ENCODE measurements at regions not wholly inside any gene's neighbourhood (a gene's known extent, or its start where the extent isn't known, plus 50 kb on each side); places are given as distances from the start of the nearest gene placed in this dataset.

DNA sequence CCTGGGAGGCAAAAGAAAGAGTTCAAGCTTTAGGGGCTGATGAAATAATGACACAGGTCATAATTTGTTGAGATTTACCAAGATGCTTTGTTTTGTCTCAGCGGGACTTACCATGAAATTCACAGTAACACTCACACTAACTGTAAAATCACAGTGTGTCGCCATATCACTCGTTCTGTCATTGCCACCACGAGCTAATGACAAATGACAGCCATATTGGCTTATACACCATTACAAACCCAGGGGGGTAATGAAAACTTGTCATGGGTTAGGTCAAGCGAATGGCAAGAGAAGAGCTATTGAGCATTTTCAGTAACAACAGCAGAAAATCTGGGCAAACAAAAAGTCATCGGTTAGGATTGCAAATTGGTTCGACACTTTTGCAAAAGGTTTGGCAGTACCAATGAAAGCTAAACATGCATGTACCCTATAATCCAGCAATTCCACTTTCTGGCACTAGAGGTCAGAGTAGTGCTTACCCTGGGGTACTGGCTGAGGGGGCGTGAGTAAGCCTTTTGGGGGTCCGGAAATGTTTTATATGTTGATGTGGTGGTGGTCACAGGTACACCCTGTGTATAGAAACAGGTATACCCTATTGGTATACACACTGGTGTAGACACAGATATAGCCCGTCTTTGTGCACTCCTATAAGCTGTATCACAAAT is 83.9 kb upstream of the RAI2 start:
- TF ChIP-seq ZNF792 (CRISPR knock-in tag; IDR thresholded peaks at IDR 0.05) = no peak
- TF ChIP-seq, protein P1, sequence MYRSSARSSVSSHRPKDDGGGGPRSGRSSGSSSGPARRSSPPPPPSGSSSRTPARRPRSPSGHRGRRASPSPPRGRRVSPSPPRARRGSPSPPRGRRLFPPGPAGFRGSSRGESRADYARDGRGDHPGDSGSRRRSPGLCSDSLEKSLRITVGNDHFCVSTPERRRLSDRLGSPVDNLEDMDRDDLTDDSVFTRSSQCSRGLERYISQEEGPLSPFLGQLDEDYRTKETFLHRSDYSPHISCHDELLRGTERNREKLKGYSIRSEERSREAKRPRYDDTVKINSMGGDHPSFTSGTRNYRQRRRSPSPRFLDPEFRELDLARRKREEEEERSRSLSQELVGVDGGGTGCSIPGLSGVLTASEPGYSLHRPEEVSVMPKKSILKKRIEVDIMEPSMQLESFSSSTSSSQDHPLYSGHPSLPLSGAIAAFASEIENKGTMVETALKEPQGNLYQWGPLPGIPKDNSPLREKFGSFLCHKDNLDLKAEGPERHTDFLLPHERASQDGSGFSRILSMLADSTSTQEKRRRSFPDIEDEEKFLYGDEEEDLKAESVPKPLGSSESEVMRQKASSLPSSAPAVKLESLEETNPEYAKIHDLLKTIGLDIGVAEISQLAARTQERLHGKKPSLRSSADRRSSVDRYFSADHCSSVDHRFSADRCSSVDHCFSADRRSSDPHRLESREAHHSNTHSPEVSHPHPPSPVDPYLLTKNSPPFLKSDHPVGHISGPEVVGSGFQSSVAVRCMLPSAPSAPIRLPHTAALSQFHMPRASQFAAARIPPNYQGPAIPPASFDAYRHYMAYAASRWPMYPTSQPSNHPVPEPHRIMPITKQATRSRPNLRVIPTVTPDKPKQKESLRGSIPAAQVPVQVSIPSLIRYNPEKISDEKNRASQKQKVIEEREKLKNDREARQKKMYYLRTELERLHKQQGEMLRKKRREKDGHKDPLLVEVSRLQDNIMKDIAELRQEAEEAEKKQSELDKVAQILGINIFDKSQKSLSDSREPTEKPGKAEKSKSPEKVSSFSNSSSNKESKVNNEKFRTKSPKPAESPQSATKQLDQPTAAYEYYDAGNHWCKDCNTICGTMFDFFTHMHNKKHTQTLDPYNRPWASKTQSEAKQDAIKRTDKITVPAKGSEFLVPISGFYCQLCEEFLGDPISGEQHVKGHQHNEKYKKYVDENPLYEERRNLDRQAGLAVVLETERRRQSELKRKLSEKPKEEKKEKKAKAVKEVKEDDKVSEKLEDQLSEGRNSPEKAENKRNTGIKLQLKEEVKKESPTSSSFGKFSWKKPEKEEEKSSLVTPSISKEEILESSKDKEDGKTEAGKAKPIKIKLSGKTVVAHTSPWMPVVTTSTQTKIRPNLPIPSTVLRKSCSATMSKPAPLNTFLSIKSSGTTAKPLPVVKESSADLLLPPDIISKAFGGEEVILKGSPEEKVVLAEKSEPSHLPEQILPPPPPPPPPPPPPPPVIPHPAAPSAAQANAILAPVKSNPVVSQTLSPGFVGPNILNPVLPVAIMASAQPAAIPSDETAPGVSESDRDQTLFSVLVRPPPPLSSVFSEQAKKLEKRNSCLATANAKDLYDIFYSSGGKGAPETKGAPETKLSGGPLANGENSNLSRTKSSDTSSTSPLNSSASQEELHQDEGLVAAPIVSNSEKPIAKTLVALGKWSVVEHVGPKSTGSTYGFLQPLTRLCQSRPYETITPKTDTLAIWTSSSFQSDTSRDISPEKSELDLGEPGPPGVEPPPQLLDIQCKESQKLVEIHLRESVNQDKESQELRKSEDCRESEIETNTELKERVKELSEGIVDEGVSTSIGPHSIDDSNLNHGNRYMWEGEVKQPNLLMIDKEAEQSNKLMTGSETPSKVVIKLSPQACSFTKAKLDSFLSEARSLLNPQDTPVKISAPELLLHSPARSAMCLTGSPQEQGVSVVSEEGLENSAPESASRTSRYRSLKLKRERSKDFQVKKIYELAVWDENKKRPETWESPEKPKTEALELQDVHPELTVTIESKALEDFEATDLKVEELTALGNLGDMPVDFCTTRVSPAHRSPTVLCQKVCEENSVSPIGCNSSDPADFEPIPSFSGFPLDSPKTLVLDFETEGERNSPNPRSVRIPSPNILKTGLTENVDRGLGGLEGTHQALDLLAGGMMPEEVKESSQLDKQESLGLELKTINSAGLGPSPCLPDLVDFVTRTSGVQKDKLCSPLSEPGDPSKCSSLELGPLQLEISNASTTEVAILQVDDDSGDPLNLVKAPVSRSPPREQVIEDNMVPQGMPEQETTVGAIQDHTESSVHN (CRISPR knock-in tag; IDR thresholded peaks at IDR 0.05) = no peak
- no peak for TF ChIP-seq CC2D1A (CRISPR knock-in tag; IDR thresholded peaks at IDR 0.05)
- TF ChIP-seq NAIF1 (CRISPR knock-in tag; IDR thresholded peaks at IDR 0.05; ENCODE audit: borderline replicate concordance) = no peak
- TF ChIP-seq, protein P2, sequence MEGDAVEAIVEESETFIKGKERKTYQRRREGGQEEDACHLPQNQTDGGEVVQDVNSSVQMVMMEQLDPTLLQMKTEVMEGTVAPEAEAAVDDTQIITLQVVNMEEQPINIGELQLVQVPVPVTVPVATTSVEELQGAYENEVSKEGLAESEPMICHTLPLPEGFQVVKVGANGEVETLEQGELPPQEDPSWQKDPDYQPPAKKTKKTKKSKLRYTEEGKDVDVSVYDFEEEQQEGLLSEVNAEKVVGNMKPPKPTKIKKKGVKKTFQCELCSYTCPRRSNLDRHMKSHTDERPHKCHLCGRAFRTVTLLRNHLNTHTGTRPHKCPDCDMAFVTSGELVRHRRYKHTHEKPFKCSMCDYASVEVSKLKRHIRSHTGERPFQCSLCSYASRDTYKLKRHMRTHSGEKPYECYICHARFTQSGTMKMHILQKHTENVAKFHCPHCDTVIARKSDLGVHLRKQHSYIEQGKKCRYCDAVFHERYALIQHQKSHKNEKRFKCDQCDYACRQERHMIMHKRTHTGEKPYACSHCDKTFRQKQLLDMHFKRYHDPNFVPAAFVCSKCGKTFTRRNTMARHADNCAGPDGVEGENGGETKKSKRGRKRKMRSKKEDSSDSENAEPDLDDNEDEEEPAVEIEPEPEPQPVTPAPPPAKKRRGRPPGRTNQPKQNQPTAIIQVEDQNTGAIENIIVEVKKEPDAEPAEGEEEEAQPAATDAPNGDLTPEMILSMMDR (CRISPR knock-in tag; IDR thresholded peaks at IDR 0.05) = peak; percentile 60
